Right lobe of liver (tissue), 6 donors: ENCODE measurements at regions not wholly inside any gene's neighbourhood (a gene's known extent, or its start where the extent isn't known, plus 50 kb on each side); places are given as distances from the start of the nearest gene placed in this dataset.

Experiments used
- ATAC-seq, 4 donors: fragments of 200-7000 bp; cut with Tn5 transposase; one replicate each; pipeline ENCODE4 v1.9.1; 2020; ENCODE audit warnings: mild to moderate bottlenecking in 4 of 4, moderate library complexity in 4 of 4
- DNase-seq, 3 donors: peaks; one replicate each; pipeline ENCODE4 v3.0.0-alpha.2; 2020
- H3K27ac ChIP-seq, 3 donors: fragments of 200-600 bp; one replicate each; pipeline ENCODE4 v1.8.0; 2022
- H3K27me3 ChIP-seq, 2 donors: fragments of 200-600 bp; one replicate each; pipeline ENCODE4 v1.8.0; 2022
- H3K36me3 ChIP-seq, 4 donors: fragments of 200-600 bp; sonication (generic) in 1 of 4; one replicate each; pipeline versions ENCODE4 v1.5.1 to v1.8.0; 2017 to 2022; ENCODE audit warnings: control low read depth in 1 of 4
- H3K4me1 ChIP-seq, 4 donors: fragments of 200-600 bp; sonication (generic) in 1 of 4; one replicate each; pipeline versions ENCODE4 v1.5.1 to v1.8.0; 2017 to 2022; ENCODE audit warnings: control low read depth in 1 of 4
- H3K4me3 ChIP-seq, 3 donors: fragments of 200-600 bp; one replicate each; pipeline ENCODE4 v1.8.0; 2022
- H3K9me3 ChIP-seq, 4 donors: fragments of 200-600 bp; sonication (generic) in 1 of 4; one replicate each; pipeline versions ENCODE4 v1.5.1 to v1.8.0; 2017 to 2022; ENCODE audit warnings: control low read depth in 1 of 4
- CTCF ChIP-seq, 4 donors: fragments of 200-600 bp in 3 of 4; fragments of 450-650 bp in 1 of 4; IDR thresholded peaks; one replicate each; pipeline versions ENCODE4 v1.5.1 to v1.8.0; 2016 to 2022; ENCODE audit warnings: antibody characterized with exemption in 4 of 4, mild to moderate bottlenecking in 2 of 4
- POLR2A ChIP-seq: fragments of 450-650 bp; IDR thresholded peaks from one replicate; pipeline ENCODE4 v1.6.1; 2017; ENCODE audit warnings: antibody characterized with exemption, mild to moderate bottlenecking
- WGBS: methylation state at CpG from one replicate; pipeline ENCODE4 v1.1.6; 2018; ENCODE audit warnings: low coverage, low lambda C conversion rate; ENCODE audit not compliant: insufficient coverage; ENCODE audit errors: missing lambda C conversion rate; 5-methylcytosine and 5-hydroxymethylcytosine counted together
- intact Hi-C, 2 donors: fragments of 100-400 bp; cut with DNase I; formaldehyde crosslinking; loops; one replicate each; pipeline versions ENCODE4 v1.11.2 to v1.14.1; 2022
- donor health status: DM: no; HTN: yes; CAD: no.
- donor health status: DM: no; HTN: no; CAD: no.
- donor health status: DM: no; HTN: no; CAD: no.
- donor health status: DM: no; HTN: yes; CAD: no.
- donor health status: DM: no; HTN: yes; CAD: no.

- whole genome bisulfite sequencing: 90% methylated on average over 1 of the region's 1 CpG
- intact Hi-C loops: no loop called here
- Histone ChIP-seq H3K36me3 (no peaks in the 10 kb centered on the region), H3K4me3 (no peak overlapping the region), H3K9me3 (no peaks in the 10 kb centered on the region), H3K27ac (no peak overlapping the region), H3K4me1 (no peaks in the 10 kb centered on the region), H3K27me3 (no peaks in the 10 kb centered on the region)
- DNase-seq: no peak
- no peak for TF ChIP-seq POLR2A
- no peak for TF ChIP-seq CTCF (IDR thresholded peaks at IDR 0.05)
- no peak for ATAC-seq
These were observed 93.5 kb upstream of the PTHLH start for GRCh38 chr12:28065889-28066630.

DNA sequence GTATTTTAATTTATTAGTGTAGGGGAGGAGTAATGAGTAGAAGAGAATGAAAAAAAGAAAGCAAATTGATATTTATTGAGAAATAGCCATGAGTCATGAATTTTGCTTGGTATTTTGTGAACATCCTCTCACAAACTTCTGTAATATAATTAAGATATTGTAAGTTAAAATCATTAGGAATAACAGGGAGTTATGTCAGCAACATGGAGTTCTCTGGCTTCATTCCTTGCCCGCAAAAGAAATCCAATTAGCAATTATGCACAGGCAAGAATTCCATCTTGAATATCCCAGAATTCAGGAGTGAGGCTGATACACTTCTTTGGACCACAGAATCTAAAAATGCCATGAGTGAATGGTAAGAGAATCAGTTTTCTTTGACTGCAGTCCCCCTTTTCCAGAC, 94.3 kb upstream of the PTHLH start:
- no peaks in the 10 kb centered on the region for H3K27me3 ChIP-seq
- intact Hi-C loops: no loop called here
- H3K4me3 ChIP-seq: no peak overlapping the region
- WGBS: 89% methylated on average over 1 of the region's 1 CpG
- DNase-seq (no peak), ATAC-seq (no peak)
- no peaks in the 10 kb centered on the region for H3K36me3 ChIP-seq
- no peak overlapping the region for H3K27ac ChIP-seq
- no peaks in the 10 kb centered on the region for H3K9me3 ChIP-seq
- TF ChIP-seq CTCF (IDR thresholded peaks at IDR 0.05) (no peak), POLR2A (no peak)
- H3K4me1 ChIP-seq: no peaks in the 10 kb centered on the region

DNA sequence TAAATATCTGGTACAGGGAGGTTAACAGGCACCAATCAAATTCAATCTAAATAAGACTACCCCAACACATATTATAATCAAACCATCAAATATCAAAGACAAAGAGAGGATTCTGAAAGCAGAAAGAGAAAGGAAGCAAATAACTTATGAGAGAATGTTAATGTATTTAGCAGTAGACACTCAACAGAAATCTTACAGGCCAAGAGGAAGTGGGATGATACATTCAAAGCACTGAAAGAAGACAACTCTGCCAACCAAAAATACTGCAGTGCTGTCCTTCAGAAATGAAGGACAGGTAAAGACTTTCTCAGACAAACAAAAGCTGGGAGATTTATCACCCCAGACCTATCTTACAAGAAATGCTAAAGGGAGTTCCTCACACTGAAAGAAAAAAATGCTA, 95.9 kb upstream of the PTHLH start:
- TF ChIP-seq POLR2A: no peak
- no peak for TF ChIP-seq CTCF (IDR thresholded peaks at IDR 0.05)
- DNase-seq: no peak
- Histone ChIP-seq H3K4me3 (no peak overlapping the region), H3K36me3 (no peaks in the 10 kb centered on the region), H3K27me3 (no peaks in the 10 kb centered on the region), H3K4me1 (no peaks in the 10 kb centered on the region), H3K9me3 (no peaks in the 10 kb centered on the region), H3K27ac (no peak overlapping the region)
- ATAC-seq: no peak
- intact Hi-C loops: no loop called here

GRCh38 chr12:28079539-28079938, 107.0 kb upstream of the PTHLH start:
- intact Hi-C loops: no loop called here
- TF ChIP-seq POLR2A: no peak
- TF ChIP-seq CTCF (IDR thresholded peaks at IDR 0.05): no peak
- ATAC-seq: no peak

GRCh38 chr12:28082096-28082495, 108.2 kb upstream of the CCDC91 start:
- TF ChIP-seq CTCF (IDR thresholded peaks at IDR 0.05): no peak
- Histone ChIP-seq H3K36me3 (no peaks in the 10 kb centered on the region), H3K9me3 (no peaks in the 10 kb centered on the region), H3K4me3 (no peak overlapping the region), H3K27me3 (no peaks in the 10 kb centered on the region), H3K4me1 (no peaks in the 10 kb centered on the region), H3K27ac (no peak overlapping the region)
- WGBS: 37% methylated on average over 1 of the region's 1 CpG
- ATAC-seq (no peak), DNase-seq (no peak)
- intact Hi-C loops: no loop called here

More at GRCh38 chr12:28079539-28079938, 107.0 kb upstream of the PTHLH start:
- peaks cover 0 to 4% (median 0%) of the 10 kb centered on the region in 4 donors for H3K9me3 ChIP-seq
- DNase-seq: no peak
- no peak overlapping the region for H3K27ac ChIP-seq
- H3K36me3 ChIP-seq: no peaks in the 10 kb centered on the region
- H3K4me3 ChIP-seq: no peak overlapping the region
- no peaks in the 10 kb centered on the region for H3K4me1 ChIP-seq
- H3K27me3 ChIP-seq: no peaks in the 10 kb centered on the region
